OCI-LY7 (cell line): ENCODE measurements at regions not wholly inside any gene's neighbourhood (a gene's known extent, or its start where the extent isn't known, plus 50 kb on each side); places are given as distances from the start of the nearest gene placed in this dataset.

Experiments used
- EZH2phosphoT487 ChIP-seq: fragments of 200-600 bp; sonication (generic); IDR thresholded peaks from 2 replicates; pipeline ENCODE4 v1.6.1; 2018; ENCODE audit warnings: low read depth, borderline replicate concordance, mild to moderate bottlenecking, mixed run types, antibody characterized with exemption, low read length, moderate library complexity, mixed read lengths
- TF ChIP-seq, protein P1 (sequence below): fragments of 200-600 bp; sonication (generic); conservative IDR thresholded peaks from 2 replicates; pipeline ENCODE4 v1.5.1; 2014; ENCODE audit warnings: mild to moderate bottlenecking, antibody characterized with exemption, low read length, moderate library complexity, mixed read lengths

DNA sequence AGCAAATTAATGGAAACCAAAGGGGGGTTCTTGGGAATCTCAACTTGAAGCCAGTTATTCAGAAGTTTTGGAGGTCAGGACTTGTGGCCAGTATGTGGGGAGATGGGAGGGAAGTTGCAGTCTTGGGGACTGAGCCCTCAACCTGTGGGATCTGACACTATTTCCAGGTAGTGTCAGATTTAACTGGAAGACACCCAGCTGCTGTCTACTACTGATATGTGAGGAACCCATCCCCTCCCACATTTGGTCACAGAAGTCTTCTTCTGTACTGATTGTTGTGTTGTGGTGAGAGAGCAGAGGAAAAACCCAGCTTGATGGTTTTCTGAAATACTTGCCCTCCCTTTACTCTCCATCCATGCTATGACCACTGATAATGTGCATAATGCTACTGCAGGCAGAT is 134.0 kb downstream of the QRSL1 start:
- TF ChIP-seq, protein P1, sequence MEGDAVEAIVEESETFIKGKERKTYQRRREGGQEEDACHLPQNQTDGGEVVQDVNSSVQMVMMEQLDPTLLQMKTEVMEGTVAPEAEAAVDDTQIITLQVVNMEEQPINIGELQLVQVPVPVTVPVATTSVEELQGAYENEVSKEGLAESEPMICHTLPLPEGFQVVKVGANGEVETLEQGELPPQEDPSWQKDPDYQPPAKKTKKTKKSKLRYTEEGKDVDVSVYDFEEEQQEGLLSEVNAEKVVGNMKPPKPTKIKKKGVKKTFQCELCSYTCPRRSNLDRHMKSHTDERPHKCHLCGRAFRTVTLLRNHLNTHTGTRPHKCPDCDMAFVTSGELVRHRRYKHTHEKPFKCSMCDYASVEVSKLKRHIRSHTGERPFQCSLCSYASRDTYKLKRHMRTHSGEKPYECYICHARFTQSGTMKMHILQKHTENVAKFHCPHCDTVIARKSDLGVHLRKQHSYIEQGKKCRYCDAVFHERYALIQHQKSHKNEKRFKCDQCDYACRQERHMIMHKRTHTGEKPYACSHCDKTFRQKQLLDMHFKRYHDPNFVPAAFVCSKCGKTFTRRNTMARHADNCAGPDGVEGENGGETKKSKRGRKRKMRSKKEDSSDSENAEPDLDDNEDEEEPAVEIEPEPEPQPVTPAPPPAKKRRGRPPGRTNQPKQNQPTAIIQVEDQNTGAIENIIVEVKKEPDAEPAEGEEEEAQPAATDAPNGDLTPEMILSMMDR: no peak
- TF ChIP-seq EZH2phosphoT487: no peak
